ENCODE measurements at regions not wholly inside any gene's neighbourhood (a gene's known extent, or its start where the extent isn't known, plus 50 kb on each side); places are given as distances from the start of the nearest gene placed in this dataset.

DNA sequence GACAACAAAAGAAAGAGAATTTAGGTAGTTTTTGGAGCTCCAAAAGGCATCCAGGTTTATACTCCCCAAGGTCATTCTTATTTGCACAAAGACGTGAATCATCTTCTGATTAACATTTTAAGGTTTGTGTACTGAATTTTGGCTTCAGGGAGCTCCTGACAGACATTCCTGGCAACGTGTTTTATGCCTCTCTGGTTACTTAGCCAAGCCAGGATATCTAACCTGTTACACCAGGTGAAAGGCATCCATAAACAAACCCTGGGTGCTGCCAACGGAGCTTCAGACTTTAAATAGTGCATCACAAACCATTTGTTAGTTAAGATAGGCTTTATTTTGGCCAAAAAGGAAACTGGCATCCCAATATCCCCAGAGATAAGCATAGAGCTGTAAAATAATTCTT, 997.3 kb downstream of the ARAP2 start:
- Histone ChIP-seq H3K36me3 (ENCODE audit: control insufficient read depth in 2 of 2, insufficient read depth in 2 of 2, low read length in 1 of 2) (no peaks in the 10 kb centered on the region), H3K27ac (ENCODE audit: low read depth in 2 of 2, low read length in 1 of 2) (no peak overlapping the region), H3K27me3 (ENCODE audit: control insufficient read depth in 1 of 2, insufficient read depth in 2 of 2, low read length in 2 of 2) (no peaks in the 10 kb centered on the region), H3K4me3 (ENCODE audit: low read depth in 1 of 2, low read length in 2 of 2) (no peak overlapping the region), H3K9me3 (ENCODE audit: control insufficient read depth in 2 of 2, insufficient read depth in 1 of 2, low read depth in 1 of 2, low read length in 1 of 2) (no peaks in the 10 kb centered on the region), H3K4me1 (ENCODE audit: control insufficient read depth in 2 of 2, insufficient read depth in 2 of 2, low read length in 1 of 2) (no peaks in the 10 kb centered on the region)
- WGBS, 2 donors = 12 to 14% methylated on average over 3 of the region's 3 CpGs

DNA sequence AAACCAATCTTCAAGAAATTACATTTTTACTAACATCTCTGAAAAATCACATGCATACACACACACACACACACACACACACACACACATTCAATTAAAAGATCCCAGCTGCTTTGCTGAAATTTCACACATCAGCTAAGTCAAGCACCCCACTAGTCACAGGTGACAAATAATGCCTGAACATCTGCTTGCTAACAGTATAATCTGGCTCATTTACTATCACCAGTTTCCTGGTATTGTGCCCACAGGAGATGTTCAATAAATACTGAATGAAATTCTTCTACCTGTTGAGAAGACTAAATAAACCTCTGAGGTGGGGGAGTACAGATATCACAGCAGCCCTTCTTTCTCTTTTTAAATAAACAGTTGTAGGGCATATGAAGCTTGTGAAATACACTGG, 994.0 kb downstream of the ARAP2 start:
- Histone ChIP-seq H3K4me1 (ENCODE audit: control insufficient read depth in 2 of 2, insufficient read depth in 2 of 2, low read length in 1 of 2) (no peaks in the 10 kb centered on the region), H3K36me3 (ENCODE audit: control insufficient read depth in 2 of 2, insufficient read depth in 2 of 2, low read length in 1 of 2) (no peaks in the 10 kb centered on the region), H3K27ac (ENCODE audit: low read depth in 2 of 2, low read length in 1 of 2) (no peak overlapping the region), H3K9me3 (ENCODE audit: control insufficient read depth in 2 of 2, insufficient read depth in 1 of 2, low read depth in 1 of 2, low read length in 1 of 2) (no peaks in the 10 kb centered on the region), H3K4me3 (ENCODE audit: low read depth in 1 of 2, low read length in 2 of 2) (no peak overlapping the region), H3K27me3 (ENCODE audit: control insufficient read depth in 1 of 2, insufficient read depth in 2 of 2, low read length in 2 of 2) (no peaks in the 10 kb centered on the region)

DNA sequence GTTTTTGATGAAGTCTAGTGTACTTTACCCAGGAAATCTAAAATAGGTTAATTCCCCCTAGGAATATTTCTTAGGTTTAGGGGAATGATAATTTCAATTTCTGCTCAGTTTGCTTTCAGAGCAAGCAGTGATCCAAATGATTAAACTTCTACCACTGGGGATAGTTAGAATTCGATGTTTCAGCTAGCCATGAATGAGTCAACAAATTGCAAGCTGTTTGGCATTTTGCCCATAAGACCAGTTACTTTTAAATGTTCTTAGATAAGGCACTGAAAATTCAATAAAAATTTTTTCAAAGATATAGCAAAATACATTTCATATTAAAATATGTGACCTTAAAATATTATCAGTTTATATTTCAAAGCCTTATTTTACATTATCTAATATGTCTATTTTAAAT, 993.6 kb downstream of the ARAP2 start:
- no peaks in the 10 kb centered on the region for H3K9me3 ChIP-seq (ENCODE audit: control insufficient read depth in 2 of 2, insufficient read depth in 1 of 2, low read depth in 1 of 2, low read length in 1 of 2)
- no peaks in the 10 kb centered on the region for H3K36me3 ChIP-seq (ENCODE audit: control insufficient read depth in 2 of 2, insufficient read depth in 2 of 2, low read length in 1 of 2)
- WGBS, 2 donors = 18 to 24% methylated on average over 1 of the region's 1 CpG
- H3K4me3 ChIP-seq (ENCODE audit: low read depth in 1 of 2, low read length in 2 of 2) = no peak overlapping the region
- no peak overlapping the region for H3K27ac ChIP-seq (ENCODE audit: low read depth in 2 of 2, low read length in 1 of 2)
- no peaks in the 10 kb centered on the region for H3K27me3 ChIP-seq (ENCODE audit: control insufficient read depth in 1 of 2, insufficient read depth in 2 of 2, low read length in 2 of 2)
- H3K4me1 ChIP-seq (ENCODE audit: control insufficient read depth in 2 of 2, insufficient read depth in 2 of 2, low read length in 1 of 2) = no peaks in the 10 kb centered on the region

DNA sequence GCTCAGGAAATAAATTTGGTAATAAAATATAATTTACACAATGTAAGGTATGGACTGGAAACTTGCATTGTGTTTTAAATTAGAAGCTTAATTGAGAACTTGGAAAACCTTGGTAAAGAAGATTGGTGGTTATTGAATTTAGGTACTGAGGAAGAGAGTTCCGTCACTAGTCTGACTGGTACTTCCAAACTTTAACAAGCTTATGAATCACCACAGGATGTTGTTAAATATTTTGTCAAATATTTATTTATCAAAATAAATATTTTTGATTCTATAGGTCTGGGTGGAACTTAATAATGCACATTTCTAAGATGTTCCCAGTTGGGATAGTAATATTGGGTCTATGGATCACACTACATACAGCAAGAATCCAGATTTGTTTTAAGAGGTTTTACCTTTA, 992.2 kb downstream of the ARAP2 start:
- no peaks in the 10 kb centered on the region for H3K9me3 ChIP-seq (ENCODE audit: control insufficient read depth in 2 of 2, insufficient read depth in 1 of 2, low read depth in 1 of 2, low read length in 1 of 2)
- no peaks in the 10 kb centered on the region for H3K36me3 ChIP-seq (ENCODE audit: control insufficient read depth in 2 of 2, insufficient read depth in 2 of 2, low read length in 1 of 2)
- H3K27ac ChIP-seq (ENCODE audit: low read depth in 2 of 2, low read length in 1 of 2) = no peak overlapping the region
- no peaks in the 10 kb centered on the region for H3K4me1 ChIP-seq (ENCODE audit: control insufficient read depth in 2 of 2, insufficient read depth in 2 of 2, low read length in 1 of 2)
- no peak overlapping the region for H3K4me3 ChIP-seq (ENCODE audit: low read depth in 1 of 2, low read length in 2 of 2)
- no peaks in the 10 kb centered on the region for H3K27me3 ChIP-seq (ENCODE audit: control insufficient read depth in 1 of 2, insufficient read depth in 2 of 2, low read length in 2 of 2)
- 87 to 94% methylated on average over 1 of the region's 1 CpG for WGBS, 2 donors

DNA sequence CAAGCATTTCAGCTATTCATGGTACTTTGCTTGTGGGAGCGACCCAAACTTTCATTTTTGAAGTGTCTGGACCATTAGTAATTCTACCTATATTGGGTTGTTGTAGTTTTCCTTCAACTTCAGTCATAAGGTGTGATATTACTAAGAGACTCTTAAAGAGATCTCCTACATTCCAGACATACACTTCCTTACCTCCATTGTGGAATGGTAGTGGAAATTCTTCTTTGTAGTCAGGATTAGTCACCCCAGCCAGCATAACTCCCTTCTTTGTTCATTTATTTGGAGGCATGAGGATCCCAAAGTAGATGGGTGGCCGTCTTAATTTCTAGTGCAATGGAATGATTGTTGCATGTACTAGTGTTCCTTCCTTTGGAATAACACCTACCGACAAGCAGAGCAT, 991.4 kb downstream of the ARAP2 start:
- WGBS, 2 donors = 74 to 78% methylated on average over 3 of the region's 3 CpGs
- no peaks in the 10 kb centered on the region for H3K27me3 ChIP-seq (ENCODE audit: control insufficient read depth in 1 of 2, insufficient read depth in 2 of 2, low read length in 2 of 2)
- H3K4me3 ChIP-seq (ENCODE audit: low read depth in 1 of 2, low read length in 2 of 2) = no peak overlapping the region
- no peak overlapping the region for H3K27ac ChIP-seq (ENCODE audit: low read depth in 2 of 2, low read length in 1 of 2)
- H3K36me3 ChIP-seq (ENCODE audit: control insufficient read depth in 2 of 2, insufficient read depth in 2 of 2, low read length in 1 of 2) = no peaks in the 10 kb centered on the region
- H3K4me1 ChIP-seq (ENCODE audit: control insufficient read depth in 2 of 2, insufficient read depth in 2 of 2, low read length in 1 of 2) = no peaks in the 10 kb centered on the region
- H3K9me3 ChIP-seq (ENCODE audit: control insufficient read depth in 2 of 2, insufficient read depth in 1 of 2, low read depth in 1 of 2, low read length in 1 of 2) = no peaks in the 10 kb centered on the region

DNA sequence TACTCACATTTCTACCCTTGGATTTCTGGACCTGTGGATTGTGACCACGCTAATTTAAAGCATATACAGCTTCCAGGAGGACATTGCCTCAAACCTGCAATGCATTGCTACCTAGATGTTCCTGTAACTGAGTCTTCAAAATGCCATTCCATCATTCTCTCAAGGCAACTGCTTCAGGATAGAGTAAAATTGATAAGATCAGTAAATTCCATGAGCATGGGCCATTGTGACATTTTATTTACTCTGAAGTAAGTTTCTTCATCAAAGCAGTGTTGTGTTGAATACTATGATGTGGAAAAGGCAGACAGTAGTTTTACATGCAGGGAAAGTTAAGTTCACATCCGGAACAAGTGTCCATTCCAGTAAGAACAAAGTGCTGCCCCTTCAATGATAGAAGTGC, 991.0 kb downstream of the ARAP2 start:
- Histone ChIP-seq H3K27ac (ENCODE audit: low read depth in 2 of 2, low read length in 1 of 2) (no peak overlapping the region), H3K36me3 (ENCODE audit: control insufficient read depth in 2 of 2, insufficient read depth in 2 of 2, low read length in 1 of 2) (no peaks in the 10 kb centered on the region), H3K9me3 (ENCODE audit: control insufficient read depth in 2 of 2, insufficient read depth in 1 of 2, low read depth in 1 of 2, low read length in 1 of 2) (peaks cover 0 to 4% of the 10 kb centered on the region in 2 donors), H3K27me3 (ENCODE audit: control insufficient read depth in 1 of 2, insufficient read depth in 2 of 2, low read length in 2 of 2) (no peaks in the 10 kb centered on the region), H3K4me3 (ENCODE audit: low read depth in 1 of 2, low read length in 2 of 2) (no peak overlapping the region), H3K4me1 (ENCODE audit: control insufficient read depth in 2 of 2, insufficient read depth in 2 of 2, low read length in 1 of 2) (no peaks in the 10 kb centered on the region)
- WGBS, 2 donors = 69 to 74% methylated on average over 2 of the region's 2 CpGs

DNA sequence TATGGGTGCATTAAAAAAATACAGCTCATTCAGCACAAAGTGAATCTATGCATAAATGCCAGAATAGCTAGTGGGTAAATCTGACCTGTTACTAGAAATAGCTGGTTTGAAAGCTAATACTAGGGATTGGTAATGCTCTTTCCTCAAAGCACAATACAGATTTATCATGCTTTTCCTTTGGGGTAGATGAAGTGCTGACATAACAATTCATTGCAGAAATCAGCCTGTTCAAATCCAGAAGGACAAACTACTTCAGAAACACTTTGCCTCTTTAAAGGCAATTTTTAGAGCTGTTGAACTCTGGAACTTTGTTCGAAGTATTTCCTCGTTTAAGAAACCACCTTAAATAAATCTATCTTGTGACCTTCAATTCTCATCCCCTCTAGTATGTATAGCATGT, 957.9 kb downstream of the ARAP2 start:
- no peaks in the 10 kb centered on the region for H3K9me3 ChIP-seq (ENCODE audit: control insufficient read depth in 2 of 2, insufficient read depth in 1 of 2, low read depth in 1 of 2, low read length in 1 of 2)
- H3K27ac ChIP-seq (ENCODE audit: low read depth in 2 of 2, low read length in 1 of 2) = no peak overlapping the region
- no peak overlapping the region for H3K4me3 ChIP-seq (ENCODE audit: low read depth in 1 of 2, low read length in 2 of 2)
- H3K36me3 ChIP-seq (ENCODE audit: control insufficient read depth in 2 of 2, insufficient read depth in 2 of 2, low read length in 1 of 2) = no peaks in the 10 kb centered on the region
- no peaks in the 10 kb centered on the region for H3K4me1 ChIP-seq (ENCODE audit: control insufficient read depth in 2 of 2, insufficient read depth in 2 of 2, low read length in 1 of 2)
- WGBS, 2 donors = 65 to 71% methylated on average over 2 of the region's 2 CpGs
- H3K27me3 ChIP-seq (ENCODE audit: control insufficient read depth in 1 of 2, insufficient read depth in 2 of 2, low read length in 2 of 2) = no peaks in the 10 kb centered on the region

DNA sequence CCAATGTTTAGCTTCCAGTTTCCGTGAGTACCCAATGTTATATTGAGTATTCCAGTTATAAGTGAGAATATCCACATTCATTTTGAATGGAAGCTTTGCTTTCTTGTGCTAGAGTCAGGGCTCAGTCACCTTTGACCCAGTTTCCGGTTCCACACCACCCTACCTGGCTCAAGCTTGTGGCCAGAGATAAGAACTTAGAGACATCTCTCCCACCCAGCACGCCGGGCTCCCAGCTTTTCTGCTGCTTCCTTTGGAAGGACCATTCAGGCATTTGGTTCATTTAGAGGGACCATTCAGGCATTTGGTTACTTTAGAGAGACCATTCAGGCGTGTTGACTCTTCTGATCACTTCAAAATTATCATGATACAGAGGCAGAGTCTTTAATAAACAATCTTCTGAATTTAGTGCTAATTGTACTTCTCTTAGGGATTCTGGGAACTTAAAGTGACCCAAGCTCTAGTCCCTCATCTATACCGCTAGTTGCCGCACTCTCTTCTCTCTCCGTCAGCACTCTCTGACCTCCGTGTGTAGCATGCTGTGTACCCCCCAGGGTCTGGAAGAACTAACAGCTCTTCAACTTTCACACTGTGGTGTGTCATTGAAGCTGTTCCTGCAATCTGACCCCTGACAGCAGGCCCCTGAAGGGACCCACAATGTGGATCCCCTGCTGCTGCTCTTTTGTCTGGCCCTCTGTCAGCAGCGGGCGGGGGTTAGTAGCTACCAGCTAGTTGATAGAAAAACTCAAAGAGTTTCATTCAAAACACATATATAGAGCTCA, 943.1 kb downstream of the ARAP2 start:
- no peak overlapping the region for H3K27ac ChIP-seq (ENCODE audit: low read depth in 2 of 2, low read length in 1 of 2)
- 74 to 77% methylated on average over 11 of the region's 11 CpGs for WGBS, 2 donors
- no peaks in the 10 kb centered on the region for H3K27me3 ChIP-seq (ENCODE audit: control insufficient read depth in 1 of 2, insufficient read depth in 2 of 2, low read length in 2 of 2)
- no peaks in the 10 kb centered on the region for H3K4me1 ChIP-seq (ENCODE audit: control insufficient read depth in 2 of 2, insufficient read depth in 2 of 2, low read length in 1 of 2)
- H3K4me3 ChIP-seq (ENCODE audit: low read depth in 1 of 2, low read length in 2 of 2) = no peak overlapping the region
- no peaks in the 10 kb centered on the region for H3K36me3 ChIP-seq (ENCODE audit: control insufficient read depth in 2 of 2, insufficient read depth in 2 of 2, low read length in 1 of 2)
- H3K9me3 ChIP-seq (ENCODE audit: control insufficient read depth in 2 of 2, insufficient read depth in 1 of 2, low read depth in 1 of 2, low read length in 1 of 2) = no peaks in the 10 kb centered on the region

DNA sequence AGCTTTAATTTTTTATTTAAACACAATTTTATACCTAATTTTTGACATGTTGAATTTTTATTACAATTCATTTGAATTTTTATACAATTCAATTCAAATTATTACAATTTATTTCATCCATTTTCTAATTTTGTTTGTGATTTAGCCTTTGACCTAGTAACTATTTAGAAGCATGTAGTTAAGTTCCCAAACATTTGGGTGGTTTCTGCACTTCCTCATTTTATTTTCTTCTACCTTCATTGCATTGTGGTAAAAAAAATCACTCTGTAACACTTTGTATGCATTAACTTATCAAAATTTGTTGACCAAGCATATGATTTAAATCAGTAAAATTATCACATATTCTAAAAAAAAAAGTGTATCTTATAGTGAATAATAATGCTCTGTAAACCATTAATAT, 928.9 kb downstream of the ARAP2 start:
- Histone ChIP-seq H3K4me3 (ENCODE audit: low read depth in 1 of 2, low read length in 2 of 2) (no peak overlapping the region), H3K27me3 (ENCODE audit: control insufficient read depth in 1 of 2, insufficient read depth in 2 of 2, low read length in 2 of 2) (no peaks in the 10 kb centered on the region), H3K36me3 (ENCODE audit: control insufficient read depth in 2 of 2, insufficient read depth in 2 of 2, low read length in 1 of 2) (no peaks in the 10 kb centered on the region), H3K4me1 (ENCODE audit: control insufficient read depth in 2 of 2, insufficient read depth in 2 of 2, low read length in 1 of 2) (no peaks in the 10 kb centered on the region), H3K9me3 (ENCODE audit: control insufficient read depth in 2 of 2, insufficient read depth in 1 of 2, low read depth in 1 of 2, low read length in 1 of 2) (no peaks in the 10 kb centered on the region), H3K27ac (ENCODE audit: low read depth in 2 of 2, low read length in 1 of 2) (no peak overlapping the region)

DNA sequence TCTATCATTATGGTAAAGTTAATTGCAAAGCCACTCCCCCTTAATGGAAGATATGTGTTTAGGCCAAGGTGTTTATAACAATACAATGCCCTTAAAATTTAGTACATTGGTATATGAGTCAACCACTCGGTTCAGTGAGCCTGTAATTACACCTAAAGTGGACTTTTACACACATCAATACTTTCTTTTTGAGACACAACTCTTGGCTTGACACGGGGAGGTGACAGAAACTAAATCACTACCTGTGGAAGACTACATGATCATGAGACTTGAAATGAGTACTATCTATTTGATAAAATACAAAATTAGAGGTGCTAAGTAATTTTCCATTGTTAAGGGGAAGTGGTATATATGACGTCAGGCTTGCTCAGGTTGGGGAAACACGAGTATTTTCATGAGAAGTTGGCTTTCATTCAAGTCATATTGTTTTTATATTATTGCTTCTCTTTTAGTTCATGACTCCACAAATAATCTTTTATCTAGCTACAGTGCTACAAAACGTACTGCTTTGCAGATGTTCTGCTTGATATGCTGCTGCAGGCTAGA, 918.3 kb downstream of the ARAP2 start:
- H3K27ac ChIP-seq (ENCODE audit: low read depth in 2 of 2, low read length in 1 of 2) = no peak overlapping the region
- no peaks in the 10 kb centered on the region for H3K27me3 ChIP-seq (ENCODE audit: control insufficient read depth in 1 of 2, insufficient read depth in 2 of 2, low read length in 2 of 2)
- no peaks in the 10 kb centered on the region for H3K9me3 ChIP-seq (ENCODE audit: control insufficient read depth in 2 of 2, insufficient read depth in 1 of 2, low read depth in 1 of 2, low read length in 1 of 2)
- no peak overlapping the region for H3K4me3 ChIP-seq (ENCODE audit: low read depth in 1 of 2, low read length in 2 of 2)
- 55 to 57% methylated on average over 5 of the region's 5 CpGs for WGBS, 2 donors
- no peaks in the 10 kb centered on the region for H3K36me3 ChIP-seq (ENCODE audit: control insufficient read depth in 2 of 2, insufficient read depth in 2 of 2, low read length in 1 of 2)
- no peaks in the 10 kb centered on the region for H3K4me1 ChIP-seq (ENCODE audit: control insufficient read depth in 2 of 2, insufficient read depth in 2 of 2, low read length in 1 of 2)

All from esophagus (tissue), 2 donors.